ENCODE measurements at regions not wholly inside any gene's neighbourhood (a gene's known extent, or its start where the extent isn't known, plus 50 kb on each side); places are given as distances from the start of the nearest gene placed in this dataset.

GRCh38 chr5:5006548-5006947, 133.6 kb upstream of the ADAMTS16 start:
- 96% methylated on average over 3 of the region's 3 CpGs for WGBS
- DNase-seq (ENCODE audit: low spot score): no peak
- intact Hi-C loops (cut with DNase I): no loop called here
- H3K4me1 ChIP-seq (replicated peaks): no peaks in the 10 kb centered on the region
- H3K4me3 ChIP-seq: no peak overlapping the region
- no peak for TF ChIP-seq POLR2A (IDR thresholded peaks at IDR 0.05)
- no peak for TF ChIP-seq CTCF (IDR thresholded peaks at IDR 0.05)
- no peak for TF ChIP-seq POLR2AphosphoS5 (IDR thresholded peaks at IDR 0.05)
- no peaks in the 10 kb centered on the region for H3K36me3 ChIP-seq
- no peaks in the 10 kb centered on the region for H3K9me3 ChIP-seq
- H3K27ac ChIP-seq: no peak overlapping the region
- H3K27me3 ChIP-seq (replicated peaks; ENCODE audit: insufficient read depth): no peaks in the 10 kb centered on the region

GRCh38 chr5:5009240-5009639, 130.9 kb upstream of the ADAMTS16 start:
- intact Hi-C loops (cut with DNase I): no loop called here
- WGBS: 97% methylated on average over 4 of the region's 4 CpGs
- H3K9me3 ChIP-seq: no peaks in the 10 kb centered on the region
- H3K4me3 ChIP-seq: no peak overlapping the region
- H3K27me3 ChIP-seq (replicated peaks; ENCODE audit: insufficient read depth): no peaks in the 10 kb centered on the region
- no peak overlapping the region for H3K27ac ChIP-seq
- H3K4me1 ChIP-seq (replicated peaks): no peaks in the 10 kb centered on the region
- TF ChIP-seq POLR2AphosphoS5 (IDR thresholded peaks at IDR 0.05): no peak
- no peak for TF ChIP-seq POLR2A (IDR thresholded peaks at IDR 0.05)
- no peak for TF ChIP-seq CTCF (IDR thresholded peaks at IDR 0.05)
- no peaks in the 10 kb centered on the region for H3K36me3 ChIP-seq
- DNase-seq (ENCODE audit: low spot score): no peak

GRCh38 chr5:5011151-5011550, 129.0 kb upstream of the ADAMTS16 start:
- DNase-seq (ENCODE audit: low spot score): no peak
- Histone ChIP-seq H3K27ac (no peak overlapping the region), H3K27me3 (replicated peaks; ENCODE audit: insufficient read depth) (no peaks in the 10 kb centered on the region), H3K36me3 (no peaks in the 10 kb centered on the region), H3K9me3 (no peaks in the 10 kb centered on the region), H3K4me1 (replicated peaks) (no peaks in the 10 kb centered on the region), H3K4me3 (no peak overlapping the region)
- intact Hi-C loops (cut with DNase I): no loop called here
- TF ChIP-seq POLR2A (IDR thresholded peaks at IDR 0.05) (no peak), POLR2AphosphoS5 (IDR thresholded peaks at IDR 0.05) (no peak), CTCF (IDR thresholded peaks at IDR 0.05) (no peak)
- WGBS: 94% methylated on average over 4 of the region's 4 CpGs

GRCh38 chr5:5014586-5015235, 125.4 kb upstream of the ADAMTS16 start:
- no peaks in the 10 kb centered on the region for H3K9me3 ChIP-seq
- no peaks in the 10 kb centered on the region for H3K4me1 ChIP-seq (replicated peaks)
- intact Hi-C loops (cut with DNase I): no loop called here
- 18% methylated on average over 7 of the region's 7 CpGs for WGBS
- no peak overlapping the region for H3K27ac ChIP-seq
- no peak overlapping the region for H3K4me3 ChIP-seq
- H3K27me3 ChIP-seq (replicated peaks; ENCODE audit: insufficient read depth): no peaks in the 10 kb centered on the region
- no peaks in the 10 kb centered on the region for H3K36me3 ChIP-seq
- no peak for DNase-seq (ENCODE audit: low spot score)
- TF ChIP-seq POLR2A (IDR thresholded peaks at IDR 0.05): no peak

GRCh38 chr5:5017827-5018577, 122.1 kb upstream of the ADAMTS16 start:
- Histone ChIP-seq H3K27me3 (replicated peaks; ENCODE audit: insufficient read depth) (no peaks in the 10 kb centered on the region), H3K4me3 (no peak overlapping the region), H3K36me3 (no peaks in the 10 kb centered on the region), H3K27ac (no peak overlapping the region), H3K4me1 (replicated peaks) (no peaks in the 10 kb centered on the region), H3K9me3 (no peaks in the 10 kb centered on the region)
- TF ChIP-seq POLR2AphosphoS5 (IDR thresholded peaks at IDR 0.05) (no peak), POLR2A (IDR thresholded peaks at IDR 0.05) (no peak), CTCF (IDR thresholded peaks at IDR 0.05) (no peak)
- intact Hi-C loops (cut with DNase I): no loop called here
- WGBS: 78% methylated on average over 9 of the region's 9 CpGs
- no peak for DNase-seq (ENCODE audit: low spot score)

All from prostate gland (tissue), 2 donors.